GM19328 (cell line): ENCODE measurements at regions not wholly inside any gene's neighbourhood (a gene's known extent, or its start where the extent isn't known, plus 50 kb on each side); places are given as distances from the start of the nearest gene placed in this dataset.
"Not testable (repeated sequence)": the region's sequence is repeated elsewhere in the genome, so short reads cannot be mapped to it uniquely, and the experiment has no call there.

Experiments used
- ATAC-seq: cut with Tn5 transposase; IDR thresholded peaks from one replicate; pipeline ENCODE4 v1.9.1; 2021; ENCODE audit warnings: mild to moderate bottlenecking, moderate library complexity; ENCODE audit not compliant: unreplicated experiment

- ATAC-seq = no peak
Measured at GRCh38 chr12:131407221-131408035, 303.5 kb upstream of the SFSWAP start.

DNA sequence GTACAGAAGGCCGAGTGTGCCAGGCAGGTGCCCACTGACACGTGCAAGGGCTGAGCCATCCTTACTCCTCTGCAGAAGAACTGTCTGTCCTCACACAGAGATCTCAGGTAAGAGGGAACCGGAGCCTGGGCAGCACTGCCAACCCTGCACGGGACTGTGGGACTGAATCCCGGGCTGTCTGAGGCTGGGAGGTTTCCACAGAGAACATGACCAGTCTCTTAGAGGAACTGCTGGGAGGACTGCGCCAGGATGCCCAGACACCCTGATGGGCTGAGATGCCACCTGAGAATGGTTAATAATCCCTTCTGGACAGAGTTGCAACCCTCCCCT, 302.9 kb upstream of the SFSWAP start:
- ATAC-seq = no peak

DNA sequence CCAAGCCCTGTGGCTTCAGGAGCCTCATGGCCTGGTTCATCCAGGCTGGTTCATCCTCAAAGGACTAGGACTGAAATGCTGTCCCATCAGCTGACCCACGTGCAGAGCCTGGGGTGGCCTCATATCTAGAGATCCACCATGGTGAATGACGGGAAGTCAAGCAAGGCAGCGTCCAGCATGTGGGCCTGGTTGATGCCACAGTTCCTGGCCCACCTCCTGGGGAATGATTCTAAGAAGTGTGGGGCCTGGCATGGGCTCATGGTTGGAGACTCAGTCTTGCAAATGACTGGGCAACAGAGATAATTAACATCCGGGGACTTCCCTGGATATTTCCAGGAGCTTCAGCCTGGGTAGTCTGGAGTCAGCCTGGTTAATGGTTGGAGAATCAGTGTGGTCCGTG, 302.4 kb upstream of the SFSWAP start:
- no peak for ATAC-seq

DNA sequence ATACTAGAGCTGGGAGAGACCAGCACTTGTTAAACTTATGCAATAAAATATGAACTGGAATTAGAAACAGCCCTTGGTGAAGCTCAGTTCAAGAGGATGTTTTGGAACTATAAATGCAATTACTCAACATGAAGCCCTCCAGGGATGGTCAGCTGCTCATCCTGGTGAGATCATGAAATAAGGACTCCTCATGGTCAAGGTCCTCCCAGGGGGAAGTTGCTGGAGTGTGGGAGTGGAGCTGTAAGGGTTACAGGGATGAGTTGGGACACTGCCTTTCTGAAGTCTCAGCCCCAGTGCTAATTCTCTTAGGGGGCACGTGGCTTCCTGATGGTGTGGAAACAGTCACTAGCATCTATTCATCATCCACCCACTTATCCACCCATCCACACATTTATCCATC, 301.7 kb upstream of the SFSWAP start:
- ATAC-seq = no peak

GRCh38 chr12:131411827-131412226, 299.1 kb upstream of the SFSWAP start:
- ATAC-seq = not testable (repeated sequence)

DNA sequence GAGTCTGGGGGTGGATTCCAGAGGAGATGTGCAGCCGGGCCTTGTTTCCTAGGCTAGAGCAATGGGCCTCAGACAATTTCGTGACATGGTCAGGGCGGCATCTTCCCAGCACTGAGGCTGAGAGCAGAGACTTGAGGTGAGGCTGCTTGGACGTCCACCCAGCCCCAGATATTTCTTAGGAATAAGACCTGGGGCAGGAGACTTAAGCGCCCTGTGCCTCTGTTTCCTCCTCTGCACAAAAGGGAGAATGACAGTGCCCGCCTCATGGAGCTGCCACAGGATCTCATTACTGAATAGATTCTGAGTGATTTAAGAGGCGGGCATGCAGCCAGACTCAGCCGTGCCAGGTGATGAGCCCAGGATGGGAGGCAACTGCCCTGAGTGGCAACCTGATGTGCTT, 297.9 kb upstream of the SFSWAP start:
- no peak for ATAC-seq

DNA sequence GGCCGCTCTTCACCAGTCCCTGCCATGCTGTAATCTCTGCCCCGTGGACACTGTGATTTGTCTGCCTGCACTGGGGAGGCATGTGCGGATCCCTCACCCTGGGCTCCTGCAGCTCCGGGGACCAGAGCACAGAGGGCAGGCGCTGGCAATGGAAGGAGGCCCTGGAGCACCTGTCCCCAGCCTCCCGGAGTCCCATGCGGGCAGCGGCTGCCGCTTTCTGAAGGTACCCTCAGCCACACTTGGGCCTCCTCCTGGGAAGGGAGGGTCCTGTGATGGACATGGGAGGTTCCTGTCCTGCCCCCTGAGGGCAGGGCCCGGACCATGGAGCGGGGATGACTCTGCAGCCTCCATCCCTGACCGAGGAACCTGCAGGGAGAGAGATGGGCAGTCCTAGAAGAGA, 297.4 kb upstream of the SFSWAP start:
- ATAC-seq = no peak

DNA sequence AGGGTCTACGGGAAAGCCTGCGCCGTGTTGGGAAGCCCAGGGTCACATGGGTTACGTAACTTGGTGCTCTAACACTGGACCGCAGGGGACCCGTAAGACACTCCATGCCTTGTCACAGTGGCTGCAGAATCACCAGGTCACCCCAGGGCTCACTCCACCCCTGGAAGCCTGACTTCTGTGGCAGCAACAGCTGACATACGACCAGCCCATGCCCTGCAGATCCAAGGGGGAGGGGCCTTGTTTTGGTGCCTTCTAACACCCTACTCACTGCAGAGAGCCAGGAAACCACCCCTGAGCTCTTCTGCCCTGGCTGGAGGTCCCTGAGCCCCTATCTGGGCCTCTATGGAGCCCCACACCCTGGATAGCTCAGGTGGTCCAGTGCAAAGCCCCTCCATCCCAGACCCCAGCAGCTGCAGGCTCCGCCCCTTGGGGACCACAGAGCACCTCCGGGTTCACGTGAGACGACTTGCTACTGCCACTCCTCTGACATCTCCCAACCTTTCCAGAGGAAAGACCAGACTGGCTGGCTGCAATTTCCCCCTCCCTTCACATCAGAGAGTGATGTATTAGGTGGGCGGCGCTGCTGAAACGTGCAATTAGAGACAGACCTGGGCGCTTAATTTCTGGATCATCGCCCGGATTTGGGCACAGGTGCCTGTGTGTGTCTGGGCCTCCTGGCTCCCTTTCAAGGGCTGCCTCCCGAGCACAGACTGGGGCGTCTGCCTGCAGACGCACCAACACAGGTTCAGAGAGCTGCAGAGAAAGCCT, 296.6 kb upstream of the SFSWAP start:
- ATAC-seq = not testable (repeated sequence)

GRCh38 chr12:131415781-131416180, 295.1 kb upstream of the SFSWAP start:
- no peak for ATAC-seq

GRCh38 chr12:131418121-131418520, 292.8 kb upstream of the SFSWAP start:
- ATAC-seq = no peak

- no peak for ATAC-seq
Measured at GRCh38 chr12:131418884-131419283, 292.0 kb upstream of the SFSWAP start.

DNA sequence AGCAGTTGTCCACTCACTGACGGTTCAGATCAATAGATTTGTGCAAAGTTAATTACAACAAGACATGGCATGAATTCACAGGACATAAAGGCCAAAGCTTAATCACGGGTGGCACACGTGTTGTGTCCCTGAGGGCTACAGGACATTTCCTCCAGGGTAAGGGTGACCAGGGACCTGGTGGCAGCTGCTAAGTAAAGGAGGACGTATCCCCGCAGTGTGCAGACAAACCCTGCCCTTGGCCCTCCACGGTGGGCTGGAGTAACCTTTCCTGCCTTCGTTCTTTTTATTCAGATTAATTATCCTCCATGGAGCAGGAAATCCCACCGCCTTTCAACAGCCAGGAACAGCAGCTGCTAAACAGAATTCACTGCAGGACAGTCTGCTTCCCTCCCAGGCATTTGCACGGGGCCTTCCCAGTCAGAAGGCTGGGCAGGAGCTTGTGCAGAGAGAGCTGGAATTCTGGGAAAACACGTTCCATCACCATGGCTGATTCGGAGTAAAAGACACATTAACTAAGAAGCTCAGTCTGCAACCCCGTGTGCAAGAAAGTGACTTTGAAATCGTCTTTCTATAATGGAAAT, 289.9 kb upstream of the SFSWAP start:
- ATAC-seq = no peak

DNA sequence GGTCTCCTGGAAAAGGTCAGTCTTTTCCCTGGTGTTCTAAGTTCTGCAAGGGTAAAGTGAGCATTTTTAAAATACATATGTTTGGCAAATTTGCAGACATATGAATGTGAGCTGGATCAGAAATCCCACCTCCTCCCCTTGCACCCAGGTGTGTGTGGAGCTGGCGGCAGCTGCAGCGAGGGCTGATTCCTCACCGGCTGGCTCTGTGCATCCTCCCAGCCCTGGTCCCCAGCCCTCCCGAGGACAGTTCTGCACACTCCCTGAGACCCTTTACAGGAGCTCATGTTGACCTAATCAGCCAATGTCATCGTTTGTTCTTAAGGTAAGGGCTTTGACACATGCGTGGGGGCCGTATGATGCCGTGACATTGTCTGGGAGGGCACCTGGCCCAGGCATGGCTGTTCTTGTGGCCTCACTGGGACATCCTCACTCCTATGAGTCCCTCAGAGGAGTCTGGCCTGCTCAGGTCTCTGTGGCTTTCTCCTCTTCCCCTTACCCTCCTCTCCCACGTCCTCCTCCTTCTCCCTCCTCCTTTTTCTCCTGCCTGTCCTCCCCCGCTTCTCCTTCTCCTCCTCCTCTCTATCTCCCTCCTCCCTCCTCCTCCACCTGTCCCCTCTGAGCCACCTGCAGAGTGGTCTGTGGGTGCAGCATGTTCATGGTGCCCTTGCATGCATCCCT, 289.2 kb upstream of the SFSWAP start:
- no peak for ATAC-seq

- ATAC-seq = no peak
Measured at GRCh38 chr12:131422187-131422520, 288.7 kb upstream of the SFSWAP start.

DNA sequence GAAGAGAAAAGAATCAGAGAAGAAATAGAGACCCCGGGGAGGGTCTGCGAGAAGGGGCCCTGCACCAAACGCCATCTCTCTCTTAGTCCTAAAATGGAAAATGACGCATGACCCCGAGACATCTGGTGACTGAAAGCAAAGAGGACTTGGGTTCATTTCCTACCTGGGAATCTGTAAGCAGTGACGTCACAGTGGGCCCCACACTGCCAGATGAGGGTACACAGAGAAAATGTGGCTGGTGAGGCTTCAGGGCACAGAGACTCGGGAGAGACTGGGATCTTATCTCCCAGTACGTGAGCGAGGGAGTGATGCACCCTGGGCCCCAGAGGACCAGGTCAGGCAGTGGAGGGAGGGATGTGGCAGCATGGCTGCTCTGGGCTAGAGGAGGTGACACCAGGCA, 288.1 kb upstream of the SFSWAP start:
- no peak for ATAC-seq

GRCh38 chr12:131424270-131424669, 286.6 kb upstream of the SFSWAP start:
- no peak for ATAC-seq

GRCh38 chr12:131425112-131426075, 285.5 kb upstream of the SFSWAP start:
- ATAC-seq = no peak

DNA sequence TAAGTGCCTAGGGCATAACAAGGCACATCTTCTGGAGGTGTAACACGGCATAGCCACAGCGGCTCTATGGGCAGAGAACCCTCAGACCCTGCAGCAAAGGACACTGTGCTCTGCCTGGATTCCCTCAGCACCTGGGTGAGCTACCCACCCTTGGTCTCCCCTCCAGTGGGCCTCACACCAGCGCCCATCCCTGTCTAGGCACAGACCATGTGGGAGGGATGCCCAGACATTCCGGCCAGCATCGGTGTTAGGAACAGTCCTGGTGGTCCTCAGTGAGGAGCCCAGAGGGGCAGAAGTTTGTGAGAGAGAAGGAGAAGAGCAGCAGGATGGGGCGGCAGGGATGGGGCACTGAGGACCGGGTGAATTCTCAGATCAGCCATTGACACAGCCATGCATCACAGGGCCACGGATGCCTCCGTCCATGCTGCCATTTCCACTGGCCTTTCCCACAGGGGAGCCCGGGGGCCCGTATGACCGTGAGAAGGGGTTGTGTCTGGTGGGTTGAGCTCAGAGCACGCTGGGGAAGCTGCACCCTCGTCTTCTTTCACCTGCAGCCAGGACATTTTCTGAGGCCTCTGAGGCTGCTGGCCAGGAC, 282.7 kb upstream of the SFSWAP start:
- ATAC-seq = no peak

GRCh38 chr12:131429221-131429620, 281.7 kb upstream of the SFSWAP start:
- ATAC-seq = not testable (repeated sequence)

DNA sequence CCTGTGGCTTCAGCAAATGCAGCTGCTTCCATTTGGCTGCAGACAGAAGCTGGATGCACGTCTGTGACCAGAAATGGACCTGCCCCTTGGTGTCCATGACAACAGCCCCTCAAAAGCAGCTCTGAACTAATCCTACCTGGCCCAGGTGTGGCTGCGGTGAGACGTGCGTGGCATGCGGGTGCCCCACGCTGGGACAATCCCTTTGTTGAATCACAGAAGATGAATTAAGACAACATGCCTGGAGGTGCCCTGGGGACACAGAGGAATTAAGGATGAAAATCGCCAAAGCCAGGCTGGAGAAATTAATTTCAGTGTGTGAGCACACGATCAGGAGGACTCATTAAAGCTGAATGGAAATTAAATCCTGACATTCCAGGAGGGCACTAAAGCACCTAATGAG, 281.2 kb upstream of the SFSWAP start:
- ATAC-seq = not testable (repeated sequence)
